Caki2 (cell line): ENCODE measurements at regions not wholly inside any gene's neighbourhood (a gene's known extent, or its start where the extent isn't known, plus 50 kb on each side); places are given as distances from the start of the nearest gene placed in this dataset.

ENCODE experiments used
- DNase-seq: peaks from one replicate; pipeline ENCODE4 v3.0.0-alpha.2; 2015; ENCODE audit warnings: low read depth
- in situ Hi-C: cut with HindIII; loops from 2 replicates; pipeline ENCODE4 v1.10.0; 2016; ENCODE audit warnings: low sequenced_read_pairs, low pct_unique_long_range_greater_than_20kb, mixed read lengths

DNA sequence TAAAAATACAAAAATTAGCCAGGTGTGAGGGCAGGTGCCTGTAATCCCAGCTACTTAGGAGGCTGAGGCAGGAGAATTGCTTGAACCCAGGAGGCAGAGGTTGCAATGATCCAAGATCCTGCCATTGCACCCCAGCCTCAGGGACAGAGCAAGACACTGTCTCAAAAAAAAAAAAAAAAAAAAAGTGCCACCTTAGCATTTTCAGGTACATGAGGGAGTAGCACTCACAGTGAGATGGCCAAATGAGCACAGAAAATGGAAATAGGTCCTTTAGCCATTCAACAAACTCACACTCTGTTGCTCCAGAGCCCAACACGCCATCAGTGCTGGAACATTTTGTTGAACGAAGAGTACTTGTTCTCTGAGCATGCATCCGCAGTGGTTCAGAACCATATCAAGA is 75.2 kb upstream of the MYL2 start:
- in situ Hi-C loops, result no loop called here
- DNase-seq, result no peak

- in situ Hi-C loops, result no loop called here
- DNase-seq, result no peak
These were observed 74.6 kb upstream of the MYL2 start for GRCh38 chr12:110995016-110995415.

DNA sequence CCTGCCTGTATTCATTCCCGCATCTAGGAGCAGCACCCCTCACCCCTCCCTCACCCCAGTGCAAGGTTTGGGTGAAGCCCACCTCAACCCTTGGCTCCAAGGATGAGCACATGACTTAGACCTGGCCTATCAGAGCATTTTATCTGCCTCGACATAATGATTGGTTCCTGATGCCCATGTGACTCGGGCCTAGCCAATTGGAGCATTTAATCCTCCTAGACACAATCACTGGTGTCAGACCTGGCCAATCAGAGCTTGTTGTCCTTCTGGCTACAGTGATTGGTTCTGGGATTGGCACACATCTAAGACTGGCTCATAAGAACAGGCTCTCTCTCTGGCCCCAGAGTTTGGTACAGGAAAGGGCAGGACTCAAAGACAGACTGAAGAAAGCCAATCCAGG is 73.1 kb upstream of the MYL2 start:
- in situ Hi-C loops, result no loop called here
- DNase-seq, result no peak

- no peak for DNase-seq
- in situ Hi-C loops, result no loop called here
These were observed 72.5 kb upstream of the MYL2 start for GRCh38 chr12:110992909-110993308.

GRCh38 chr12:110983811-110984210 is 63.4 kb upstream of the MYL2 start:
- no peak for DNase-seq
- in situ Hi-C loops, result no loop called here

GRCh38 chr12:110972866-110973265 is 52.5 kb upstream of the MYL2 start:
- in situ Hi-C loops, result no loop called here
- DNase-seq, result no peak

GRCh38 chr12:110971936-110972335 is 51.6 kb upstream of the MYL2 start:
- DNase-seq, result no peak
- in situ Hi-C loops, result no loop called here

- no peak for DNase-seq
- in situ Hi-C loops, result no loop called here
These were observed 51.0 kb upstream of the MYL2 start for GRCh38 chr12:110971189-110971920.
